NOMO-1 treated with DMSO at 0.1 percent for 48 hours (cell line): ENCODE measurements at regions not wholly inside any gene's neighbourhood (a gene's known extent, or its start where the extent isn't known, plus 50 kb on each side); places are given as distances from the start of the nearest gene placed in this dataset.
"Not testable (repeated sequence)": the region's sequence is repeated elsewhere in the genome, so short reads cannot be mapped to it uniquely, and the experiment has no call there.

ENCODE experiments used
- DNase-seq: peaks from one replicate; lab custom pipeline; 2025; ENCODE audit not compliant: unreplicated experiment; lab: John Stamatoyannopoulos, UW

- no peak for DNase-seq
These were observed 50.2 kb upstream of the FAM174B start for GRCh38 chr15:92705764-92706163.

GRCh38 chr15:92706201-92706600, 50.6 kb upstream of the FAM174B start:
- DNase-seq = no peak

DNA sequence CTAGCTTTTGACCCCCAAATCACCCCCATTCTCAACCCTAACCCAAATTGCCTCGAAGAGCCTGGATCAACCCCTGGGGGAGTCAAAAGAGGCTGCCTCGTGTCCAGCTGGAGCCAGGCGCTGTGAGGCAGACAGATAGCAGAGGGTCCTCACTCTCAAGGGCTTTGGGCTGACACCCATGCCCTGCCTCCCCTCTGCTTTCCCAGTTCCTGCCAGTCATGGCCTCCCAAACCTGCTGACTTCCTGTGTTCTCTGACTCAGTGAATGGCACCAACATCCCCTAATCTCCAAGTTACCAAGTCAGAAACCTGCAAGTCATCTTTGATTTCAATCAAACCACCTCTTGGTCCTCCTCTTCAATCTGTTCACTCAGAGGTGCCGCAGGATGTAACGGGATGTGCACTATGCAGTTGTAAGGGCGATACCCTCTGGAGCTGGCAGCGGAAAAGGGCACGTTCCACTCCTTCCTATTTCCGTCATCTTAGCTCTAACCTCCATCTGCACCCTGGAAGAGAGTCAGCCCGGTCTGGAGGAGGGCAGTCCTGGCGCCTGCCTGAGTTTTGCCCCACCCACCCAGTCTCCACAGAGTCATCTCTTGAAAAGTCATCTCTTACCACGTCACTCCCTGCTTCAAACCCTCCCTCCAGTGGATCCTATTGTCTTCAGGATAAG, 52.4 kb upstream of the FAM174B start:
- DNase-seq = no peak

DNA sequence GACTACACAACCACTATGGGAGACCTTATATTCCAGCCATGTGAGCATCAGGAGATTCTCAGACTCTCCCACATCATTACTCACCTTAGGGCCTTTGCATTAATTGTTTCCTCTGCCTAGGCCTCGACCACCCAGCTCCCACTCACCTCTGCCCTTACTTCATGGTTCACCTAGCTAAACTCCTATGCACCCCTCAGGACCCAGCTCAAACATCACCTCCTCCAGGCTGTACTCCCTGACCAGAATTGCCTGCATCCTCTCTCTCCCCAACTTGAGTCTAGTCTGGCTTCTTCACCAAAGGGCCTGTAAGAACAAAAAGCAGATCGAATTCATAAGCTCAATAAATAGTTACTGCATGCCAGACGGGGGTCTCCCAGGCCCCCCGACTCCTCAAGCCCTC, 53.1 kb upstream of the FAM174B start:
- no peak for DNase-seq

DNA sequence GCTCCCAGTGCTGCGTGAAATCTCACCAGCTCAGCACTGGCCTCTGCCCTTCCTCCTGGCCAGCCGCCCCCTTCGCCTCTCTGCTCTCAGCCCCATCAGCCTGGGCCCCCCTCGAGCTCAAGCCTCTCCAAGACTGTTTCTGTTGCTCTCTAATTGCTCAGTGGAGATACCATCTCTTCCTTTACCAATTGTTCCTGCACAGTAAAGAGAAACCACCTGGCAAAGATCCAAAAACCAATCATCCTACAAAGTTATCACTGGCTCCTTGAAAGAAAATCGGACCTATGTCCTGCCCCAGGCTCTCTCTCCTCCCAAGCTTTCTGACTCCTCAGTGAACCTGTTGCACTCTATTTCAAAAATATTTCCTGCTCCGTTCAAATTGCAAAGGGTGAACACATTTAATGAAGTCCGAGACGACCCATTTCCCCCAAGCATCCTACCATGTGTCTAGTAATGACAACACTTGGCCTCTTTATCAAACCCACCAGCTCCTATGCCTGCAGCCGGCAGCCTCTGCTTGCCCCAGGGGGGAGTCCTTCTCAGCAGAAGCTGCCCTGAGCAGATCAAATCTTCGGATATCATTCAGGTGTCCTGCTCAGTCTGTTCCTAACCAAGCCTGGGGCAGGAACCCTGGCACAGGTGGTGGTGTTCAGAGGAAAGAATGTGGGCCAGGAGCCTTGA, 53.7 kb upstream of the FAM174B start:
- DNase-seq = no peak

- no peak for DNase-seq
These were observed 55.9 kb upstream of the FAM174B start for GRCh38 chr15:92711457-92711831.

DNA sequence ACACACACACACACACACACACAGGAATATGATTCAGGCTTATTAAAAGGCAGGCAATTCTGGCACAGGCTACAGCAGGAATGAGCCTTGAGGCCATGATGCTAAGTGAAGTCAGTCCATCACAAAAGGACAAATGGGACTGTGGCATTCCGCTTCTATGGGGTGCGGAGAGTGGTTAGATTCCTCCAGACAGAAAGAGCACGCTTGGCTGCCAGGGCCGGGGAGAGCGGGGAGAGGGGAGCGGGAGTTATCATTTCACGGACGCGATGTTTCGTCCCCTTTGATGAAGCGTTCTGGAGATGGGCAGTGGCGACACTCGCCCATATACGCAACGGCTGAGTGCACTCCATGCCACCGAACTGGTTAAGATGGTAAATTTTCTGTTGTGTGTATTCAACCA, 58.5 kb upstream of the FAM174B start:
- no peak for DNase-seq

GRCh38 chr15:92714477-92715401, 59.2 kb upstream of the FAM174B start:
- peak; percentile 63 for DNase-seq

DNA sequence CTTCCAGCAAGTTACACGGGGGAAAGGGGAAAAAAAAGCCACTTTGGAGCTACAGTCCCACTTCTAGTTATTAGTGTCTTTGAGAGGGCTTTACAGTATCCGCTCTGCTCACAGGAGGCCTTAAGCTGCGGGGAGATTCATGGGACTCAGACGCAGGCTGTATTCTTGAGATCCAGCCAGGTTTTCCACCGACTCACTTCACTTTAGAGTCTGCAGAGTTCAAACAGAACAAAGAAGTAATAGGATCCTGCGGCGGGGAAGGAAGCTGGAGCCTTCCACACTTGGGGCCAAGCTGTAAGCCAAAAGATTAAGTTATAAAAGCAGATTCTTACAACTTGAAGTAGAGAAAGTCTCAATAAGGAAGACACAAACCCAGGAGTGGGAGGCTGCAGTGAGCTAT, 60.2 kb upstream of the FAM174B start:
- no peak for DNase-seq

DNA sequence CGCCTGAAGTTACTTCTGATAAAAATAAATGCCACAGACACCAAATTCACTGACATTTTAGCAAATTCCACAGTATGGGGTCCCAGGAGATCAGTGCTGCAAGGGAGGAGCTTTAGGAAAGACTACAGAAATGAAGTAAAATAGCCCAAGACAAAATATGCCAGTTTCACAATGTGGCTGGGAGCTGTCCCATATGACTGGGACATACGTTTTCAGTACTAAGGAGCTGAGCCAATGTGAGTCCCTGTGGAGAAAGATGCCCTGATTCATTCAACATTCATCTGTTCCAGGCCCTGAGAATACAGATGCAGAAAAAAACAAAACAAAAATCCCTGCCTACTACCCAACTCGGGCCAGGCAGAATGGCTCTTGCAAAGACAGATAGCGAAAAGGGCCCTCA, 63.4 kb upstream of the FAM174B start:
- DNase-seq = no peak

GRCh38 chr15:92724144-92724543, 68.6 kb upstream of the FAM174B start:
- DNase-seq = no peak

- DNase-seq = no peak
These were observed 69.6 kb upstream of the FAM174B start for GRCh38 chr15:92725171-92725570.

- no peak for DNase-seq
These were observed 72.7 kb upstream of the FAM174B start for GRCh38 chr15:92728266-92728665.

DNA sequence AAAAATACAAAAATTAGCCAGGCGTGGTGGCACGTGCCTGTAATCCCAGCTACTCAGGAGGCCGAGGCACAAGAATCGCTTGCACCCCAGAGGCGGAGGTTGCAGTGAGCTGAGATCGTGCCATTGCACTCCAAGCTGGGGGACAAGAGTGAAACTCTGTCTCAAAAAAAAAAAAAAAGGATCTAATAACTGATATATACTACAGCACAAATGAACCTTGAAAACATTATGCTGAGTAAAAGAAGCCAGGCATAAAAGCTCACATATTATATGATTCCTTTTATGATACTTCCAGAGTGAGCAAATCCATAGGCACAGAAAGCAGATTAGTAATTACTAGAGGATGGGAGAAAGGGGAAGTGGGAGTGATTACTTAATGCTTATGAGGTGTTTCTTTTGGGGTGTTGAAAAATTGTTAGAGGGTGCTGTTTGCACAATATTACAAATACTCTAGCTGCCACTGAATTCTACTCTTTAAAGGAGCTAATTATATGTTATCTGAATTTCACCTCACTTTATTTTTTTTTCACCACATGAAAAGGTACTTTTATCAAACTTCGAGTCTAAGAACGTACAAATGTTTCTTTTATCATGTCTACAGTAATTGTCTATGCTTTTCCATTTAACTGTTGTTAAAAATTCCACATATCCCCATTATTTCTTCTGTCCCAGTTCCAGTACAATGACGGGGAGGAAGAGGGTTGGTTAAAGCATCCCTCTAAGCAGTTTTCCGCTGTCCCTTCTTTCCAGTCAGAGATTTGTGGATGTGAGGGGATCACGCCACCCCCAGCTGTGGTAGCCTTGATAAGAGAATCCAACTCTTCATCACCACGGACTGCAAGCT, 77.7 kb upstream of the FAM174B start:
- DNase-seq = peak; percentile 72

GRCh38 chr15:92733934-92734521, 78.5 kb upstream of the FAM174B start:
- DNase-seq = no peak

GRCh38 chr15:92739246-92739645, 83.7 kb upstream of the FAM174B start:
- DNase-seq = not testable (repeated sequence)

GRCh38 chr15:92745845-92746271, 90.3 kb upstream of the FAM174B start:
- no peak for DNase-seq

DNA sequence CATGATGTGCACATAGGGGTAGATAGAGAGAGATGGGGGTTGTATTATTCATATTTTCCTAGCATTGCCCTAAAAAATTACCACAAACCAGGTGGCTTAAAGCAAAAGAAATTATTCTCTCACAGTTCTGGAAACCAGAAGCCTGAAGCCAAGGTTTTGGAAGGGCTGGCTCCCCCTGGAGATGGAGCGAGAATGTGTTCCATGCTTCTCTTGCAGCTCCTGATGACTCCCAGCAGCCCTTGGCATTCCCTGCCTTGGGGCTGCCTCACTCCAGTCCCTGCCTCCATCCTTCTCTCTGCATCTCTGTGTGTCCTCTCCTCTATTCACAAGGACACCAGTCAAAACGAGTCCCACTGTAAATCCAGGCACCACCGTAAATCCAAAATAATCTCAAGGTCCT, 91.5 kb upstream of the FAM174B start:
- DNase-seq = no peak

GRCh38 chr15:92749216-92749615, 93.6 kb upstream of the FAM174B start:
- DNase-seq = no peak

GRCh38 chr15:92749946-92750345, 94.4 kb upstream of the FAM174B start:
- no peak for DNase-seq

- DNase-seq = no peak
These were observed 96.0 kb upstream of the FAM174B start for GRCh38 chr15:92751528-92751927.
